SIG-M5 treated with dmso at 0.1 percent for 504 hours (cell line): ENCODE measurements at regions not wholly inside any gene's neighbourhood (a gene's known extent, or its start where the extent isn't known, plus 50 kb on each side); places are given as distances from the start of the nearest gene placed in this dataset.

Experiments
- DNase-seq: peaks from one replicate; lab custom pipeline; 2025; ENCODE audit not compliant: unreplicated experiment; lab: John Stamatoyannopoulos, UW

DNA sequence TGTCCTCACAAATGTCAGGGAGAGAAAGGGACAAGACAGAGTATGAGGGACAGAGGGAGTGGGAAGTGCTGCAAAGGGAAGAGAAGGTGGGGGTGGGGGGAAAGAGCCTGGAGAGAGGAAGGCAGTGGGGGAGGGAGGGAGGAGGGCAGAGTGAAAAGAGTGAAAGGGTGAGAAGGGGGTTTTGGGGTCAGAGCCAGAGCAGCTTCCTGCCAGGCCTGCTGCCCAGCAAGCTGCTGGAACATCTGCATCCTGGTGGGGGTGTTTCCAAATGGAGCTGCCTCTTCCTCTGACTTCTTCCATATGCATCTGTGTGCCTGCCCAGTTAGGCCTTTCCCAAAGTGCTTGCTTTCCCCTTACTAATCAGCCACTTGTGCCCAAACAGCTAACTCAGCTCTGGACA, 94.3 kb upstream of the CELF4 start:
- DNase-seq: no peak

DNA sequence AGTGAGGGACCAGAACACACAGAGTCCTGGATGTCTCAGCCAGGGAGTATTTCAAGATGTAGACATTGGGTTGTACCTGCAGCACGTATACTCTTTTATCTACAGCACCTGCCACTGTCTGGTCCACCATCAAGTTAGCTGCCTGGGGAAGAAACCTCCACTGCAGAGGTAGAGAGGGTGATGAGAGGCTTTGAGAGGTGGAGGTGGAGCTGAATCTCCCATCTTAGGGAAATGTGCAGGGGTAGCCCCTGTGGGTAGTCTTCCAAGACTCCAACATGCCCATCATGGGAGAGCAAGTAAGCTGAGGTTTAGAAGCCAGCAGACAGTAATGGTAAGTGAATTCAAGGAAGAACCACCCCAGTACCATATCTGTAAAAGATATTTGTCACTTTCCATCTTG, 93.3 kb upstream of the CELF4 start:
- DNase-seq: no peak

GRCh38 chr18:37657493-37657892, 91.9 kb upstream of the CELF4 start:
- DNase-seq: no peak

GRCh38 chr18:37654731-37655369, 89.3 kb upstream of the CELF4 start:
- DNase-seq: no peak

GRCh38 chr18:37654034-37654433, 88.4 kb upstream of the CELF4 start:
- DNase-seq: no peak

DNA sequence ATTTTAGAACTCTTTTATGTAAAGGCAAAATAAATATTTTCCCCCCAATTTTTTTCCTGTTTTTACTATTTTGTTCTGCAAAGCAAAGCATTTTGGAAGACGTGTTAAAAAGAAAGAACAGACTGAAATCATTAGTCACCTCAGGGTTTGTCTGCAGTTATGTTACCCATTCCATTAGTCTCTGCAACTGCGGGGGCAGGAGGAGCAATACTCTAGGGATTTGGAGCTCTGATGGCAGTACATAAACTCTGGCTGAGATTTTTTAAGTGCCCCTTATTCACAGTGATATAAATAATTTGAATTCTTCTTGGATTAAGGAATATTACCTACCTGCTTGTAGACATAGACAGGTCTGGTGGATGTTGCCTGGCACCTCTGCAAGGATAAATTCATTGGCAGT, 88.0 kb upstream of the CELF4 start:
- no peak for DNase-seq

DNA sequence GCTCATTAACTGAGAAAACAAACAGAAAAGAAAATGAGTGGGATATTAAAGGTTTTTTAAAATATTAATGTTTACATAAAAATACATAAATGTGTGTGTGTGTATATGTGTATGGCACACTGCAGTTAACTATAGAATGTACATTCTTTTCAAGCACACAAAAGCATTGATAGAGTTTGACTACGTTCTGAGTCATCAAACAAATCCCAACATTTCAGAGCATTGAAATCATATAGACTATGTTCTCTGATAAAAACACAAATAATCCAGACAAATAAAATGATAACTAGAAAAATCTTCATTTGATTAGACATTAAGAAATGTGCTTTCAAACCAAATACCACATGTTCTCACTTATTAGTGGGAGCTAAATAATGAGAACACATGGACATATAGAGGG, 84.3 kb upstream of the CELF4 start:
- no peak for DNase-seq

DNA sequence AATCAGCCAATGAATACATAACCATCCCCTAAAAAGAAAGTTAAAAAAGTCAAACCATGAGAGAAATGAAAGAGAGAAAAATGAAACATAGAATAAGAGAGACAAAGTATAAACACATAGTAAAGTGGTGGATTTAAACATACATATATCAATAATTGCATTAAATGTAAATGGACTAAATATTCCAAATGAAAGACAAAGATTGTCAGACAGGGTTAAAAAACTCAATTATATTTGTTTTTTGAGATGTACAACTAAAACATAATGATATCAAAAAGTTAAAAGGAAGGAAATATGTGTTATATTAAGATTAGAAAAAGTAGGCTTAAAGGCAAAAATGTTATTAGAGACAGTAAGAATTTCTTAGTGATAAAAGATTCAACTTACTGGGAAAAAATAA, 83.8 kb upstream of the CELF4 start:
- no peak for DNase-seq

GRCh38 chr18:37641573-37641972, 76.0 kb upstream of the CELF4 start:
- DNase-seq: no peak

DNA sequence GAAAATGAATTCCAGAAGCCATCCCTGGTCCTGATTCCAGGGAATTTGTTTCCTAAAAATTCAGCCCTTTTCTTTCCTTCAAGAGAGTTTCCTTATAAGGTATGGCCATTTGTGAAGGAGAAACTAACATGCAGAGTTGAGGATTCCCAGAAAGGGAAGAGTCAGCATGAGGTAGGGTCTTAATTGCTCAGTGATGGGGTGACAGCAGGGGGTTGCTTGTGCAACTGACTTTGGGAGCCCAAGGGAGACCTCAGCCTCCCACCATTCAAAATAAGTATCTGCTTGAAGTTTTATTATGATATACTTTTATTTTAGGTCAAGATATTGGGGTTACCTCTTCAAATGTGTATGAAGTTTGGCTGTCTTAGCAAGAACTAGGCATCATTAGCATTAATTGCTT, 74.9 kb upstream of the CELF4 start:
- DNase-seq: no peak

DNA sequence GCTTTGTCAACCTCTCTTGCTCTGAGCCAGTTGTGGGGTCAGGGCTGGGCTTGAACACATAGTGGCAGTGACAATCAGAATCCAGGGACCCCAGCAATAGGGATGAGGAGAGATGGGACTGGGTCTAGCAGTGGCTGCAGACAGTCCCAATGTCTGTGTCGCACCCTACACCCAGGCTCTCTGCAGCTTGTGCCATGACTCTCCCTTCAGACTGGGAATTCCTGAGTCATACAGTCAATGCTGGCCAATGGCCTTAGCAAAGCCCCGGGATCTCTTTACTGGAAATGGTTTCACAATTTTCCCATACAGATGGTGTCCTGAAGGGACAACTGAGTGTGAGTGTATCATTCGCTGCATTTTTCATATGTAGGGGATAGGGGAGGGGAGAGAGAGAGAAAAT, 74.2 kb upstream of the CELF4 start:
- no peak for DNase-seq

- DNase-seq: no peak
Observed at GRCh38 chr18:37637478-37637850, 71.9 kb upstream of the CELF4 start.

DNA sequence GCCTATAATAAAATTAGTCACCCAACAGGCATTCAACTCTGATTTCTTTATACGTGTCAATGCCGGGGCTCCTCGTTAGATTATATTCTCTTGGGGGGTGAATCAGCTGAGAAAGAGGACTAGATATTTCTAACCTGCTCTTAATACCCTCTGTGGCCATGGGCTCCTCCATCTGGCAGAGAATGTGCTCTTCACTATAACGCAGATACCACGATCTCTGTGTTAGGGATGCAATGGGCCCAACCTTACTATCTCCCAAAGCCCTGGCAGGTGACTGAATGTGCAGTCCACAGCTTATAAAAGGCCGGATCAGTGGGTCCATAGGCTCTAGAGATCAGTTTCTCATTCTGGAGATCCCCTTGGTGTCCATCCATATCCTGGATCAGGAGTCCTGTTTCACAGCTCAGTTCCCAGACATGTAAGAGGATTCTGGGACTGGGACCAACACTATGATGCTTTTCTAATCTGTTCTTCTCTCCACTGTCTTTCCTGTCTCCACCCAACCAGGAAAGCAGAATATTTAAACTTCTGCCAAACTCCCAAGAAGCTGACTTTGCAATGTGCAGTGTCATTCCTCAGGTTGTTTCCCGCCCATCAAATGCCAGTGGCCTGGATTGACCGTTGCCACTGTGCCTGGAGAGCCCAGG, 71.4 kb upstream of the CELF4 start:
- no peak for DNase-seq

DNA sequence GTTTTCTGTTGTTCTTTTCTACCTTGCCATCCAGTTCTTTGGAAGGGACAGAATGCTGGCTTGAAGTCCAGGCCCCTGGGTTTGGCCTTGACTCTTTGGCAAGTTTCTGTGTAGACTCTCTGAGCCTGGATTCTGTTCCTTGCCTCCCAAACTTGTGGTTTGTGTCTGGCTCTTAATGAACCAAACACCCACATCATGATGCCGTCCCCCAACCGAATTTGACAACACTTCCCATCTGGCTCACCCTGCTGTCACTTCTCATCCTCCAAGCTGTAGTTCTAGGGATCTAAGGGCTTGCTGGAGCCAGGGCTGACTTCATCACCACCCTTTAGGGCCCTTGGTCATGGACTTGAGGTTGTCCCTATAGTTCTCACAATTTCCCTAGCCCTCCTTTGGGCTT, 68.9 kb upstream of the CELF4 start:
- no peak for DNase-seq

GRCh38 chr18:37631422-37631821, 65.8 kb upstream of the CELF4 start:
- no peak for DNase-seq

DNA sequence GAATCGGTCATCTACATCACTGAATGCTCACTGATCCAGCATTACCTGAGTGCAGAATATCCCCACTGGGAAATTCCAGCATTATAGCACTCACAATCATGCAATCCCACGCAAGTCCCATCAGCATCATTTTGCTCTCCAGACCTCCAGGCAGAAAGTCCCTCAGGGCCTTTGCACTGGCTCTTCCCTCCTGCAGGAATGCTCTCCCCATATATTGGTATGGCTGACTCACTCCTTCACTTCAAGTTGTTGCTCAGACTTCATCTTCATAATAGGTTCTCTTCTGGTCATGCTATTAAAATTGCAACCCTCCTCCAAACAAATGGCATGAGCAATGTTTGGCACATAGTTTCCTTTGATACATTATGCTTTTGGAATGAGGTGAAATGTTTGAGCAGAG, 64.7 kb upstream of the CELF4 start:
- DNase-seq: no peak

- DNase-seq: no peak
Observed at GRCh38 chr18:37628470-37629220, 63.0 kb upstream of the CELF4 start.

GRCh38 chr18:37624318-37624717, 58.7 kb upstream of the CELF4 start:
- no peak for DNase-seq

DNA sequence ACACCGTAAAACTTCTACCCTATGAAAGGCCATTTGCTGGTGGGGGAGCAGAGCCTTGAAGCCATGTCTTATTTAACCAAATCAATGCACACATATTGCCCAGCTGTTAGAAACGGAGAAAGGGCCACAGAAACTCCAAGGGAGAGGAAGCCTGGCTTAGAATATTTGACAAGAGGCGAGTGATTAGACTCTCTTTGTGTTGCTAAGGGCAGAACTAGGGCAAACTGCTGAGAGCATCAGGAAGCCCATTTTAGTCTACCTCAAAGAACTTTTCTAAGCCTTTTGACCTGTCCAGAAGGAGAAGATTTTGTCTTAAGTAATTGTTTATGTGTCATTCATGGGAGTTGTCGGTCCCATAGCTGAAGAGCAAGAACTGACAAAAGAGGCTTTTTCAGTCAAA, 54.4 kb upstream of the CELF4 start:
- no peak for DNase-seq

- DNase-seq: no peak
Observed at GRCh38 chr18:37617623-37618022, 52.0 kb upstream of the CELF4 start.
